Right lobe of liver (tissue), 6 donors: ENCODE measurements at regions not wholly inside any gene's neighbourhood (a gene's known extent, or its start where the extent isn't known, plus 50 kb on each side); places are given as distances from the start of the nearest gene placed in this dataset.

ENCODE experiments used
- ATAC-seq, 4 donors: fragments of 200-7000 bp; cut with Tn5 transposase; one replicate each; pipeline ENCODE4 v1.9.1; 2020; ENCODE audit warnings: mild to moderate bottlenecking in 4 of 4, moderate library complexity in 4 of 4
- DNase-seq, 3 donors: peaks; one replicate each; pipeline ENCODE4 v3.0.0-alpha.2; 2020
- H3K27ac ChIP-seq, 3 donors: fragments of 200-600 bp; one replicate each; pipeline ENCODE4 v1.8.0; 2022
- H3K27me3 ChIP-seq, 2 donors: fragments of 200-600 bp; one replicate each; pipeline ENCODE4 v1.8.0; 2022
- H3K36me3 ChIP-seq, 4 donors: fragments of 200-600 bp; sonication (generic) in 1 of 4; one replicate each; pipeline versions ENCODE4 v1.5.1 to v1.8.0; 2017 to 2022; ENCODE audit warnings: control low read depth in 1 of 4
- H3K4me1 ChIP-seq, 4 donors: fragments of 200-600 bp; sonication (generic) in 1 of 4; one replicate each; pipeline versions ENCODE4 v1.5.1 to v1.8.0; 2017 to 2022; ENCODE audit warnings: control low read depth in 1 of 4
- H3K4me3 ChIP-seq, 3 donors: fragments of 200-600 bp; one replicate each; pipeline ENCODE4 v1.8.0; 2022
- H3K9me3 ChIP-seq, 4 donors: fragments of 200-600 bp; sonication (generic) in 1 of 4; one replicate each; pipeline versions ENCODE4 v1.5.1 to v1.8.0; 2017 to 2022; ENCODE audit warnings: control low read depth in 1 of 4
- POLR2A ChIP-seq: fragments of 450-650 bp; IDR thresholded peaks from one replicate; pipeline ENCODE4 v1.6.1; 2017; ENCODE audit warnings: antibody characterized with exemption, mild to moderate bottlenecking
- WGBS: methylation state at CpG from one replicate; pipeline ENCODE4 v1.1.6; 2018; ENCODE audit warnings: low coverage, low lambda C conversion rate; ENCODE audit not compliant: insufficient coverage; ENCODE audit errors: missing lambda C conversion rate; 5-methylcytosine and 5-hydroxymethylcytosine counted together
- intact Hi-C, 2 donors: fragments of 100-400 bp; cut with DNase I; formaldehyde crosslinking; loops; one replicate each; pipeline versions ENCODE4 v1.11.2 to v1.14.1; 2022
- TF ChIP-seq, protein P1 (sequence below), 4 donors: fragments of 200-600 bp in 3 of 4; fragments of 450-650 bp in 1 of 4; IDR thresholded peaks; one replicate each; pipeline versions ENCODE4 v1.5.1 to v1.8.0; 2016 to 2022; ENCODE audit warnings: antibody characterized with exemption in 4 of 4, mild to moderate bottlenecking in 2 of 4
- donor health status: DM: no; HTN: yes; CAD: no.
- donor health status: DM: no; HTN: no; CAD: no.
- donor health status: DM: no; HTN: no; CAD: no.
- donor health status: DM: no; HTN: yes; CAD: no.
- donor health status: DM: no; HTN: yes; CAD: no.

GRCh38 chr6:62683063-62683462, 397.0 kb upstream of the KHDRBS2 start:
- H3K4me3 ChIP-seq: no peak overlapping the region
- no peaks in the 10 kb centered on the region for H3K4me1 ChIP-seq
- intact Hi-C loops: no loop called here
- no peak for TF ChIP-seq POLR2A
- TF ChIP-seq, protein P1, sequence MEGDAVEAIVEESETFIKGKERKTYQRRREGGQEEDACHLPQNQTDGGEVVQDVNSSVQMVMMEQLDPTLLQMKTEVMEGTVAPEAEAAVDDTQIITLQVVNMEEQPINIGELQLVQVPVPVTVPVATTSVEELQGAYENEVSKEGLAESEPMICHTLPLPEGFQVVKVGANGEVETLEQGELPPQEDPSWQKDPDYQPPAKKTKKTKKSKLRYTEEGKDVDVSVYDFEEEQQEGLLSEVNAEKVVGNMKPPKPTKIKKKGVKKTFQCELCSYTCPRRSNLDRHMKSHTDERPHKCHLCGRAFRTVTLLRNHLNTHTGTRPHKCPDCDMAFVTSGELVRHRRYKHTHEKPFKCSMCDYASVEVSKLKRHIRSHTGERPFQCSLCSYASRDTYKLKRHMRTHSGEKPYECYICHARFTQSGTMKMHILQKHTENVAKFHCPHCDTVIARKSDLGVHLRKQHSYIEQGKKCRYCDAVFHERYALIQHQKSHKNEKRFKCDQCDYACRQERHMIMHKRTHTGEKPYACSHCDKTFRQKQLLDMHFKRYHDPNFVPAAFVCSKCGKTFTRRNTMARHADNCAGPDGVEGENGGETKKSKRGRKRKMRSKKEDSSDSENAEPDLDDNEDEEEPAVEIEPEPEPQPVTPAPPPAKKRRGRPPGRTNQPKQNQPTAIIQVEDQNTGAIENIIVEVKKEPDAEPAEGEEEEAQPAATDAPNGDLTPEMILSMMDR (IDR thresholded peaks at IDR 0.05): no peak
- H3K27me3 ChIP-seq: no peaks in the 10 kb centered on the region
- H3K9me3 ChIP-seq: peaks cover 0 to 3% (median 0%) of the 10 kb centered on the region in 4 donors
- 42% methylated on average over 4 of the region's 4 CpGs for WGBS
- no peak for ATAC-seq
- no peak for DNase-seq
- H3K36me3 ChIP-seq: no peaks in the 10 kb centered on the region
- no peak overlapping the region for H3K27ac ChIP-seq

DNA sequence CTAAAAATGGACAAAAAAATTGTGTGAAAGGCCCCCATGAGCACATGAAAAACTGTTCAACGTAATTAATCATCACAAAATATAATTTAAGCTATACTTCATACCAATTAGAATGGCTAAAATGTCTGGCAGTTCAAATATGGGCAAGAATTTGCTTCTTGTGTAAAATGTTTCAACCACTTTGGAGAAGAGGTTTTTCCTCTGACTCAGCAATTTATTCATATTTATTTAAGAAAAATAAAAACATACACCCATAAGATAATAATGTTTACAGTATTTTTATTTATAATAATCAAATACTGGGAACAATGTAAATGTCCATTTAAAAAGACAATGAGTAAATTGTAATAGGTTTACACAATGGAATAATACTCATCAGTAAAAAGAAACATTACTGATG, 395.1 kb upstream of the KHDRBS2 start:
- no peak for ATAC-seq
- Histone ChIP-seq H3K4me3 (no peak overlapping the region), H3K9me3 (peaks cover 0 to 3% (median 0%) of the 10 kb centered on the region in 4 donors), H3K27ac (no peak overlapping the region), H3K27me3 (no peaks in the 10 kb centered on the region), H3K4me1 (no peaks in the 10 kb centered on the region), H3K36me3 (no peaks in the 10 kb centered on the region)
- WGBS: 24% methylated on average over 1 of the region's 1 CpG
- no peak for TF ChIP-seq POLR2A
- TF ChIP-seq, protein P1 (IDR thresholded peaks at IDR 0.05): no peak
- no peak for DNase-seq
- intact Hi-C loops: no loop called here

DNA sequence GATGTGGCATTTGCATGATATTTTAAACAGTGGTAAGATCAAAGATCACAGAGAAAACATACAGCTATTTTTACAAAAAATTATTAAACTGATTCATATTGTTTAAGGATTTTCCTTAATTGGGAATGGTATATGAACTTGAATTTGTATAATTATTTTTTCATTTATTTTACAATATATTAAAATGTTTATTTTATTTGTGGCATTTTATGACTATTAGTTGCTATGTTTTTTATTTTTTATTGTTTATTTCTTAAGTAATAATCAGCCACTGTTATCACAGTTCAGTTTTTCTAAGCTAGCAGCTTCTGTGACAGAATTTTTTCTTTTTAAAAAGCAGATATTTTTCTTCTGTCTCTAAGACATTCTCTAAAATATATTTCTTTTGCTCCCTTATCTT, 387.0 kb upstream of the KHDRBS2 start:
- H3K9me3 ChIP-seq: no peaks in the 10 kb centered on the region
- no peak overlapping the region for H3K4me3 ChIP-seq
- TF ChIP-seq, protein P1 (IDR thresholded peaks at IDR 0.05): no peak
- TF ChIP-seq POLR2A: no peak
- H3K4me1 ChIP-seq: no peaks in the 10 kb centered on the region
- ATAC-seq: no peak
- H3K27ac ChIP-seq: no peak overlapping the region
- no peak for DNase-seq
- intact Hi-C loops: no loop called here
- no peaks in the 10 kb centered on the region for H3K27me3 ChIP-seq
- H3K36me3 ChIP-seq: no peaks in the 10 kb centered on the region

GRCh38 chr6:62670490-62671223, 384.6 kb upstream of the KHDRBS2 start:
- intact Hi-C loops: no loop called here
- H3K27me3 ChIP-seq: no peaks in the 10 kb centered on the region
- no peak for TF ChIP-seq POLR2A
- TF ChIP-seq, protein P1 (IDR thresholded peaks at IDR 0.05): no peak
- no peaks in the 10 kb centered on the region for H3K4me1 ChIP-seq
- ATAC-seq: no peak
- no peak overlapping the region for H3K4me3 ChIP-seq
- H3K36me3 ChIP-seq: no peaks in the 10 kb centered on the region
- no peaks in the 10 kb centered on the region for H3K9me3 ChIP-seq
- no peak overlapping the region for H3K27ac ChIP-seq
- no peak for DNase-seq
- WGBS: 27% methylated on average over 2 of the region's 2 CpGs

GRCh38 chr6:62669831-62670230, 383.8 kb upstream of the KHDRBS2 start:
- Histone ChIP-seq H3K36me3 (no peaks in the 10 kb centered on the region), H3K27ac (no peak overlapping the region), H3K27me3 (no peaks in the 10 kb centered on the region), H3K4me1 (no peaks in the 10 kb centered on the region), H3K9me3 (no peaks in the 10 kb centered on the region), H3K4me3 (no peak overlapping the region)
- intact Hi-C loops: no loop called here
- DNase-seq: no peak
- no peak for ATAC-seq
- TF ChIP-seq, protein P1 (IDR thresholded peaks at IDR 0.05): no peak
- TF ChIP-seq POLR2A: no peak
